ENCODE measurements at regions not wholly inside any gene's neighbourhood (a gene's known extent, or its start where the extent isn't known, plus 50 kb on each side); places are given as distances from the start of the nearest gene placed in this dataset.

GRCh38 chr4:148527571-148527970 is 85.4 kb upstream of the NR3C2 start:
- no peak for TF ChIP-seq CTCF (IDR thresholded peaks at IDR 0.05; ENCODE audit: borderline replicate concordance, extremely low read depth, low read length, poor library complexity, severe bottlenecking)
- no peak for TF ChIP-seq EZH2 (IDR thresholded peaks at IDR 0.05; ENCODE audit: borderline replicate concordance, low read depth, low read length, severe bottlenecking)
